Neuronal stem cell (in vitro differentiated cells): ENCODE measurements at regions not wholly inside any gene's neighbourhood (a gene's known extent, or its start where the extent isn't known, plus 50 kb on each side); places are given as distances from the start of the nearest gene placed in this dataset.
A peak's percentile ranks its signal among the peaks of the same experiment; 100 is the strongest.

ENCODE experiments used
- DNase-seq: peaks from one replicate; pipeline ENCODE4 v3.0.0-alpha.2; 2013; ENCODE audit warnings: low spot score
- H2AFZ ChIP-seq: one replicate; pipeline ENCODE4 v1.6.1; 2013; ENCODE audit warnings: mild to moderate bottlenecking, low read length, inconsistent platforms
- H2AK5ac ChIP-seq: 2 replicates; pipeline ENCODE4 v1.6.1; 2013; ENCODE audit warnings: low read depth, mild to moderate bottlenecking, inconsistent platforms, low read length, moderate library complexity, mixed read lengths
- H2BK120ac ChIP-seq: 2 replicates; pipeline ENCODE4 v1.6.1; 2013; ENCODE audit warnings: low read depth, mild to moderate bottlenecking, inconsistent platforms, low read length, moderate library complexity, mixed read lengths
- H2BK12ac ChIP-seq: one replicate; pipeline ENCODE4 v1.6.1; 2013; ENCODE audit warnings: low read length, inconsistent platforms
- H2BK15ac ChIP-seq: 2 replicates; pipeline ENCODE4 v1.6.1; 2013; ENCODE audit warnings: mild to moderate bottlenecking, low read length, inconsistent platforms, mixed read lengths
- H2BK5ac ChIP-seq: one replicate; pipeline ENCODE4 v1.6.1; 2013; ENCODE audit warnings: inconsistent platforms, mild to moderate bottlenecking, low read length, moderate library complexity
- H3K14ac ChIP-seq: one replicate; pipeline ENCODE4 v1.6.1; 2013; ENCODE audit warnings: low read length, inconsistent platforms
- H3K18ac ChIP-seq: 2 replicates; pipeline ENCODE4 v1.6.1; 2013; ENCODE audit warnings: low read length, inconsistent platforms
- H3K23ac ChIP-seq: 2 replicates; pipeline ENCODE4 v1.6.1; 2013; ENCODE audit warnings: low read depth, mild to moderate bottlenecking, mixed read lengths, low read length, inconsistent platforms; ENCODE audit not compliant: poor library complexity
- H3K27ac ChIP-seq: replicated peaks from 3 replicates; pipeline ENCODE4 v1.5.1; 2013; ENCODE audit warnings: low read length, inconsistent platforms
- H3K27me3 ChIP-seq, 3 experiments: 2 replicates each; pipeline ENCODE4 v1.6.1; 2013; ENCODE audit warnings: low read length in 3 of 3, mild to moderate bottlenecking in 2 of 3, inconsistent platforms in 1 of 3, low read depth in 1 of 3, mixed read lengths in 1 of 3, moderate library complexity in 1 of 3; ENCODE audit not compliant: control insufficient read depth in 3 of 3, insufficient read depth in 3 of 3
- H3K36me3 ChIP-seq, 2 donors: replicated peaks in 1 of 2; 2 replicates each; pipeline ENCODE4 v1.6.1; 2013; ENCODE audit warnings: low read length in 2 of 2; ENCODE audit not compliant: control insufficient read depth in 2 of 2, insufficient read depth in 2 of 2
- H3K4ac ChIP-seq: 2 replicates; pipeline ENCODE4 v1.6.1; 2013; ENCODE audit warnings: inconsistent platforms, mild to moderate bottlenecking, low read length, moderate library complexity
- H3K4me1 ChIP-seq, 2 donors: 1 replicate in 1 of 2; 2 replicates in 1 of 2; pipeline ENCODE4 v1.6.1; 2013; ENCODE audit warnings: low read length in 2 of 2, low read depth in 1 of 2; ENCODE audit not compliant: control insufficient read depth in 2 of 2, insufficient read depth in 1 of 2
- H3K4me2 ChIP-seq: one replicate; pipeline ENCODE4 v1.6.1; 2013; ENCODE audit warnings: mild to moderate bottlenecking, low read length, inconsistent platforms; ENCODE audit not compliant: insufficient read depth, poor library complexity, severe bottlenecking
- H3K4me3 ChIP-seq, 2 donors: 2 replicates each; pipeline ENCODE4 v1.5.1; 2013; ENCODE audit warnings: low read length in 2 of 2, mild to moderate bottlenecking in 2 of 2, inconsistent platforms in 1 of 2, moderate library complexity in 1 of 2
- H3K79me1 ChIP-seq: one replicate; pipeline ENCODE4 v1.6.1; 2013; ENCODE audit warnings: low read depth, mild to moderate bottlenecking, inconsistent platforms, low read length, moderate library complexity
- H3K9ac ChIP-seq: one replicate; pipeline ENCODE4 v1.6.1; 2013; ENCODE audit warnings: mild to moderate bottlenecking, low read depth, low read length, inconsistent platforms; ENCODE audit not compliant: poor library complexity
- H3K9me3 ChIP-seq, 2 donors: replicated peaks in 1 of 2; 2 replicates each; pipeline versions ENCODE3 to v1.6.1; 2013; ENCODE audit warnings: low read length in 2 of 2, mild to moderate bottlenecking in 2 of 2, inconsistent platforms in 1 of 2, low read depth in 1 of 2, mixed read lengths in 1 of 2, moderate library complexity in 1 of 2; ENCODE audit not compliant: control insufficient read depth in 2 of 2, insufficient read depth in 1 of 2
- H4K8ac ChIP-seq: one replicate; pipeline ENCODE4 v1.6.1; 2013; ENCODE audit warnings: low read depth, mild to moderate bottlenecking, inconsistent platforms, low read length, moderate library complexity
- H4K91ac ChIP-seq: one replicate; pipeline ENCODE4 v1.6.1; 2013; ENCODE audit warnings: low read length, low read depth, mild to moderate bottlenecking, inconsistent platforms; ENCODE audit not compliant: poor library complexity
- WGBS, 2 donors: extraction: QIAGEN DNeasy Blood & Tissue Kit; methylation state at CpG; one replicate each; pipeline ENCODE4 v1.1.7; 2013; ENCODE audit warnings: missing lambda C conversion rate in 2 of 2, mixed read lengths in 1 of 2; ENCODE audit not compliant: insufficient read length in 2 of 2, insufficient replicate concordance in 1 of 2; ENCODE audit errors: extremely low coverage in 2 of 2; 5-methylcytosine and 5-hydroxymethylcytosine counted together

GRCh38 chr14:38848243-38848935 lies 254.6 kb downstream of the SEC23A start:
- H2BK120ac ChIP-seq, result no peak overlapping the region
- H3K4me3 ChIP-seq, result no peak overlapping the region
- no peak overlapping the region for H3K4me2 ChIP-seq
- H3K23ac ChIP-seq, result no peak overlapping the region
- no peaks in the 10 kb centered on the region for H3K36me3 ChIP-seq
- no peak overlapping the region for H3K27ac ChIP-seq
- no peaks in the 10 kb centered on the region for H3K79me1 ChIP-seq
- H3K18ac ChIP-seq, result no peak overlapping the region
- no peak overlapping the region for H2BK15ac ChIP-seq
- H3K9me3 ChIP-seq, result no peaks in the 10 kb centered on the region
- H2BK12ac ChIP-seq, result no peak overlapping the region
- no peaks in the 10 kb centered on the region for H3K27me3 ChIP-seq
- H3K14ac ChIP-seq, result no peak overlapping the region
- no peak overlapping the region for H3K4ac ChIP-seq
- no peak overlapping the region for H4K8ac ChIP-seq
- no peak overlapping the region for H2AFZ ChIP-seq
- no peak overlapping the region for H2BK5ac ChIP-seq
- peaks cover 0 to 2% of the 10 kb centered on the region in 2 donors for H3K4me1 ChIP-seq
- no peak overlapping the region for H3K9ac ChIP-seq
- no peak for DNase-seq
- no CpG with 5 or more reads among the region's 2 CpGs for WGBS, 2 donors
- no peak overlapping the region for H2AK5ac ChIP-seq
- H4K91ac ChIP-seq, result no peak overlapping the region

DNA sequence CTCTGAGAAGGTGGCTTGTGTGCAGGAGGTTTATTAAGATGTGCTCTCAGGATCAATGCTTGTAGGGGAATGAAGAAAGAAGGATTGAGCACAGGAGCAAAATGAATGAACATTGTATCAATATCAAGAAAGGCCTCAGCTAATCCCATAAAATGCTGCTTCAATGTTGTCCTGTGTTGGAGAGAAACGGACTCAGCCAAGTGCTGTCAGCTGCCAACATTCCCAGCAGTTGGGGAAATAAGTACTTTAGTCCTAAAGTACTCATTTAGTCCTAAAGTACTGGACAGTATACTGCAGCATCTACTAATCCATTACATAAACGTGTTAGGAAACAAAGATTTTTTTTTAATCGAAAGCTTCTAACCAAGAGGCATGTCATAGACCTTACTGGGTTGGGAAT lies 255.9 kb downstream of the SEC23A start:
- Histone ChIP-seq H4K91ac (no peak overlapping the region), H3K4me3 (no peak overlapping the region), H3K18ac (no peak overlapping the region), H3K27me3 (no peaks in the 10 kb centered on the region), H2BK5ac (no peak overlapping the region), H3K14ac (no peak overlapping the region), H3K27ac (no peak overlapping the region), H2BK12ac (no peak overlapping the region), H3K4ac (no peak overlapping the region), H3K9me3 (no peaks in the 10 kb centered on the region), H3K4me2 (no peak overlapping the region), H2BK120ac (no peak overlapping the region), H2AK5ac (no peak overlapping the region), H2BK15ac (no peak overlapping the region), H4K8ac (no peak overlapping the region), H2AFZ (no peak overlapping the region), H3K36me3 (no peaks in the 10 kb centered on the region), H3K4me1 (peaks cover 0 to 2% of the 10 kb centered on the region in 2 donors), H3K23ac (no peak overlapping the region), H3K9ac (no peak overlapping the region), H3K79me1 (no peaks in the 10 kb centered on the region)
- no CpG with 5 or more reads among the region's 3 CpGs for WGBS, 2 donors
- no peak for DNase-seq

DNA sequence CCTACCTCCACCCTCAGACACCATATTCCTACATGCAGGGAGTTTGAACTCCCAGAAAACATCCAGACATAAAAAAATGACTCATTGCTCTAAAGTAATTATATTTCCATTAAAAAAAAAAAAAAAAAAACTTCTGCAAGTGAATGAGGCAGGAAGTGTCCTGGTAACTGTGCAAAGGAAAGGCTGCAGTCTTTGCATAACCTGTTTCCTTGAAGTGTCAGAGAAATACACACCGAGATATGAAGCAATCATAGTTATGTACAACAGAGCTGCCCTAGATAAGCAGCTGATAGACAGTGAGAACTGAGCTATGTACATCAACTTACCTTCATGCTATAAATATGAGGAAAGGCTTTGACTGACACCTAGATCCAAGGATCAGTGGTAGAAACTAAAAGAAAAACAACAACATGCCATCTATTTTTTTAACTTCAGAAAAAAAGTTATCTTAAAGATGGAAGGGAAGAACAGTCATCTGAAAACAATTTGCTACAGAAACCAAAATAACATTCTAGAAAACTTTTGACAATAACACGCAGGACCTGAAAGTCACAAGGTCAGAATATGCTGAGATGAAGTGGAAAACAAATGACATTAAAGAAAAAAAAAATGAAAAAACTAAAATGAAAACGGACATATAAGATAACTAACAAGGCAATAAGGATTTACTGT lies 263.2 kb downstream of the SEC23A start:
- Histone ChIP-seq H3K36me3 (no peaks in the 10 kb centered on the region), H3K4me2 (no peak overlapping the region), H2BK120ac (no peak overlapping the region), H3K79me1 (peaks cover 1% of the 10 kb centered on the region), H3K4me3 (no peak overlapping the region), H3K14ac (no peak overlapping the region), H2BK12ac (no peak overlapping the region), H3K9me3 (no peaks in the 10 kb centered on the region), H2AK5ac (no peak overlapping the region), H3K18ac (no peak overlapping the region), H3K9ac (no peak overlapping the region), H3K27me3 (no peaks in the 10 kb centered on the region), H2AFZ (no peak overlapping the region), H2BK15ac (no peak overlapping the region), H3K27ac (no peak overlapping the region), H2BK5ac (no peak overlapping the region), H3K4me1 (peaks cover 0 to 2% of the 10 kb centered on the region in 2 donors), H3K4ac (no peak overlapping the region), H4K91ac (no peak overlapping the region), H4K8ac (no peak overlapping the region), H3K23ac (no peak overlapping the region)
- WGBS, 2 donors, result no CpG with 5 or more reads among the region's 3 CpGs
- no peak for DNase-seq

DNA sequence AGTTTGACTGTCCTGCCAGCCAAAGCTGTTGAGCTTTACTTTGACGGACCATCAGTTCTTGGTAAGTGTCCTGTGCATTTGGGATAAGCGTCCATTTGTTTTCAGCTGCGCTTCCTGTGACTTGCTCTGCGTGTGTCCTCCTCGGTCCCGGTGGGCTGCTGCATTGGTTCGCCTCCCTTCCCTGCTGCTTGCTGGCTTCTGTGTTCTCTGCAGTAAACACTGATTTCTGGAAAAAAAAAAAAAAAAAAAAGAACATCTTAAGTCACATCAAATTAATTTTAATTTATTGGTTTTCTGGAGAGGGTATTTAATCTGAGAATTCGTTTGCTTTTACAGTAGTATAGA lies 264.1 kb downstream of the SEC23A start:
- no peak overlapping the region for H2BK5ac ChIP-seq
- H2BK15ac ChIP-seq, result no peak overlapping the region
- peaks cover 0 to 2% of the 10 kb centered on the region in 2 donors for H3K4me1 ChIP-seq
- no peak overlapping the region for H3K14ac ChIP-seq
- H4K8ac ChIP-seq, result no peak overlapping the region
- no peak overlapping the region for H3K4me2 ChIP-seq
- H2BK12ac ChIP-seq, result no peak overlapping the region
- peak overlapping the region; percentile 65 for H2AFZ ChIP-seq
- no peak overlapping the region for H3K4me3 ChIP-seq
- no peak overlapping the region for H2AK5ac ChIP-seq
- H3K18ac ChIP-seq, result no peak overlapping the region
- H3K9ac ChIP-seq, result no peak overlapping the region
- no peaks in the 10 kb centered on the region for H3K9me3 ChIP-seq
- H3K36me3 ChIP-seq, result no peaks in the 10 kb centered on the region
- H3K79me1 ChIP-seq, result peaks cover 1% of the 10 kb centered on the region
- H2BK120ac ChIP-seq, result no peak overlapping the region
- H3K27me3 ChIP-seq, result no peaks in the 10 kb centered on the region
- H3K27ac ChIP-seq, result no peak overlapping the region
- no peak for DNase-seq
- no CpG with 5 or more reads among the region's 8 CpGs for WGBS, 2 donors
- no peak overlapping the region for H3K23ac ChIP-seq
- no peak overlapping the region for H3K4ac ChIP-seq
- H4K91ac ChIP-seq, result no peak overlapping the region
